ENCODE measurements at regions not wholly inside any gene's neighbourhood (a gene's known extent, or its start where the extent isn't known, plus 50 kb on each side); places are given as distances from the start of the nearest gene placed in this dataset.

GRCh38 chr20:62590309-62591121 is 51.8 kb upstream of the SLCO4A1 start:
- no peaks in the 10 kb centered on the region for H3K36me3 Mint-ChIP-seq
- no peak overlapping the region for H3K4me3 Mint-ChIP-seq
- H3K27me3 Mint-ChIP-seq: peaks cover 82% of the 10 kb centered on the region
- no peak overlapping the region for H3K27ac Mint-ChIP-seq
- ATAC-seq: no peak
- no peaks in the 10 kb centered on the region for H3K9me3 Mint-ChIP-seq
- peaks cover under 1% of the 10 kb centered on the region for H3K4me1 Mint-ChIP-seq

GRCh38 chr20:62591122-62591468 is 51.2 kb upstream of the SLCO4A1 start:
- H3K9me3 Mint-ChIP-seq: no peaks in the 10 kb centered on the region
- no peaks in the 10 kb centered on the region for H3K4me1 Mint-ChIP-seq
- no peaks in the 10 kb centered on the region for H3K36me3 Mint-ChIP-seq
- no peak for ATAC-seq
- H3K27ac Mint-ChIP-seq: no peak overlapping the region
- peaks cover 81% of the 10 kb centered on the region for H3K27me3 Mint-ChIP-seq
- H3K4me3 Mint-ChIP-seq: no peak overlapping the region

DNA sequence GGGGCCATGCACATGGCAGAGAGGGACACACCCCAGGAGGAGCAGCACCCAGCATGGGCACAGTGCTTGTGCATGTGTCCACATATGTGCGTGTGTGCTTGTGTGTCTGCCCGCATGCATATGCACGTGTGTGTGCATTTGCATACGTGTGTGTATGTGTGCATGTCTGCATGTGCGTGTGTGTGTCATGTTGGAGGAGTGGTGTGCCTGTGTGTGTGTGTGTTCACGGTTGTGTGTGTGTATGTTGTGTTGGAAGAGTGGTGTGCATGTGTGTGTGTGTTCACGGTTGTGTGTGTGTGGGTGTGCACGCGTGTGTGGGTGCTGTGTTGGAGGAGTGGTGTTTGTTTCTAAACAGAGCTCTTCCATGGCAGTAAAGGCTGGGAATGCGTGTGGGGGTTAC is 50.7 kb upstream of the SLCO4A1 start:
- peaks cover 84% of the 10 kb centered on the region for H3K27me3 Mint-ChIP-seq
- no peak for ATAC-seq
- H3K36me3 Mint-ChIP-seq: no peaks in the 10 kb centered on the region
- no peak overlapping the region for H3K4me3 Mint-ChIP-seq
- no peaks in the 10 kb centered on the region for H3K4me1 Mint-ChIP-seq
- H3K27ac Mint-ChIP-seq: no peak overlapping the region
- no peaks in the 10 kb centered on the region for H3K9me3 Mint-ChIP-seq

All from stimulated activated memory B cell treated with anti-CD40 and anti-IgM and Interleukin-4, amounts not matched to agents 10 μg/mL and 1 μg/mL and 100 μg/mL, for 72 hours (primary cell).